Stimulated activated CD4-positive, alpha-beta T cell treated with anti-CD3 and anti-CD28 coated beads, Interleukin-15, amount 100 ng/mL, for 24 hours (primary cell): ENCODE measurements at regions not wholly inside any gene's neighbourhood (a gene's known extent, or its start where the extent isn't known, plus 50 kb on each side); places are given as distances from the start of the nearest gene placed in this dataset.

Experiments used
- DNase-seq: peaks from one replicate; pipeline ENCODE4 v3.0.0-alpha.2; 2020

DNA sequence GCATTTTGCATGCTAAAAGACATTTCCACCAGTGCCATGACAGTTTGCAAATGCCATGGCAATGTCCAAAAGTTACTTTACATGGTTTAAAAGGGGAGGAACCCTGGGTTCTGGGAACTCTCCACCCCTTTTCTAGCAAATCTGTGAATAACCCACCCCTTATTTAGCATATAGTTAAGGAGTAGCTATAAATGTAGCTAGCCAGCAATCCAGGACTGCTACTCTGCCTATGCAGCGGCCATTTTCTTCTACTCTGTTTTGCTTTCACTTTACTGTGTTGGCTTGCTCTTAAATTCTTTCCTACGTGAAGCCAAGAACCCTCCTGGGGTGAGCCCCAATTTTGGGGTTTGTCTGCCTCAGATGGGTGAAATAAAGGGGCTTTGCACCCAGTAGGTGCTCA, 141.0 kb downstream of the PTPN11 start:
- DNase-seq: no peak

DNA sequence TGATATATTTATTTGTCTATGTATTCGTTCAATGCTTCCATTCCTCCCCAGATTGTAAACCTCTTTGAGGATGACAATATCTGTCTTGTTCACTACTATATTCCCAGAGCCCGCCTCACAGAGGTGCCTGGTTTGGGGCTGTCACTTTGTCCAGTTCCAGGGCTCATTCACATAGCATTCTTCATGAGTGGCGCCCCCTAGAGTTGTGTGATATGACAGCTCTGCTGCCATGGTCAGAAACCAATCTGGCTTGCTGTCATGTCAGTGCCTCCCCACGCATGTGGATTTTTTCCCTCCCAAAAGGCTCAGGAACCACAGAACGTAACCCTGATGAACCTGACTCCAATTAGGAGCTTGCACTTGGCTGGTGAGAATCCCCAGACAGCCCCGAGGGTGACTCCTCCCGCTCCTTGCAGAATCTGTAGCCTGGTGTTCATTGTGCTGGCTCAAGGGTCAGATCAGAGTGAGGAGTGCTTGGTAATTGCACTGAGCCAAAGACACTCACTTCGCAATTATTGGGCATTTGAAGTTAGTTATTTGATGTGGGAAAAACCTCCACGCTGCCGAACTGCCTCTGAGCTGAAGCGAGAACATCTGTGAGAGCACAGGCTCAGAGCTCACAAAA, 145.5 kb downstream of the PTPN11 start:
- DNase-seq: peak; percentile 5

DNA sequence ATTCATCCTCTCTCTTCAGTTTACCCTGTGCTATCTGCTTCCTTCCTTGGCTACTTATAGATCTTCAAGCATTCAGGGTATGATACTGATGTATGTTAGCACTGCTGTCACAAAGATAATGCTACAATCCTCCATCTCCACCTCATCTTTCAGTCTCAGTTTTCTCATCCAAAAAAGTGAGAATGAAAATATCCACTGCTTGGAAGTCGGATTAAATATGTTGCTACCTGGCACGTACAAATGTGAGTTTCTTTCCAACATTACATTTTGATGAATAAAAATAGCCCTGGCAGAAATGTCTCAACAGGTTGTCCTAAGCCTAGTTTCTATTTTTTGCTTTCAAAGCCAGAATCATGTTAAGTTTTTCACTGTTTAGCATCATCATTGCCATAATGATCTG, 149.9 kb downstream of the PTPN11 start:
- DNase-seq: no peak

DNA sequence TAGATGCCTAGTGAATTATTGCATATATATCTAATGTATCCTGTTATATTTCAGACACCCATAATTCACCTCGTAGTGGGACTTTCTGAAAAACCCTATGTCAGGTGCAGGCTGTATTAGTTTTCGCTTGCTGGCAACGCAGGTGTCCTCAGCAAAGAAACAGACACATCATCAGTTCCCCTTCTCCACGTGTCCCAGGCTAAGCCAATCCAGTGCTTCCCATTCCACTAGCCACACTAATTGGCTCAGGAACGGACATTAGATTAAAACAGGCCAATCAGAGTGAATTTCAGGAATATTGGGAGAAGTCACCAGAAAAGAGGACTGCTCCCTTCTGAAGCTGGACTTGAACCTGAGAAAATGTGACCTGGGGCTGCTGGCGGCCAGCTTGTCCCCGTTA, 151.3 kb downstream of the PTPN11 start:
- no peak for DNase-seq

DNA sequence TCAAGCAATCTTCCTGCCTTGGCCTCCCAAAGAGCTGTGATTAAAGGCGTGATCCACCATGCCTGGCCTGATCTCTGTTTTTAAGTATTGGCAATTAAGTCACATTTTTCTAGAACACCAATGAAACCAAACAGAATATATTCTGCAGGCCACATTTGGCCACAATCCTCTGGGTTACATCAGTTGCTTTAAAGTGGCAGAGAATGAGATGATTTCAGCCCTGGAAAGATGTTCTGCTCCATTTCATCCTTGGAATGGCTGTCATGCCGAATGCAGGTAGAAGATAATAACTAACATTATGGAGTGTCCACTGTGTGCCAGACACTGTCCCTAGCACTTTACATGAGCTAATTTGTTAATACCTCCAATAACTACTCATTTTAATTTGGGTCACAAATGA, 154.4 kb downstream of the PTPN11 start:
- no peak for DNase-seq

DNA sequence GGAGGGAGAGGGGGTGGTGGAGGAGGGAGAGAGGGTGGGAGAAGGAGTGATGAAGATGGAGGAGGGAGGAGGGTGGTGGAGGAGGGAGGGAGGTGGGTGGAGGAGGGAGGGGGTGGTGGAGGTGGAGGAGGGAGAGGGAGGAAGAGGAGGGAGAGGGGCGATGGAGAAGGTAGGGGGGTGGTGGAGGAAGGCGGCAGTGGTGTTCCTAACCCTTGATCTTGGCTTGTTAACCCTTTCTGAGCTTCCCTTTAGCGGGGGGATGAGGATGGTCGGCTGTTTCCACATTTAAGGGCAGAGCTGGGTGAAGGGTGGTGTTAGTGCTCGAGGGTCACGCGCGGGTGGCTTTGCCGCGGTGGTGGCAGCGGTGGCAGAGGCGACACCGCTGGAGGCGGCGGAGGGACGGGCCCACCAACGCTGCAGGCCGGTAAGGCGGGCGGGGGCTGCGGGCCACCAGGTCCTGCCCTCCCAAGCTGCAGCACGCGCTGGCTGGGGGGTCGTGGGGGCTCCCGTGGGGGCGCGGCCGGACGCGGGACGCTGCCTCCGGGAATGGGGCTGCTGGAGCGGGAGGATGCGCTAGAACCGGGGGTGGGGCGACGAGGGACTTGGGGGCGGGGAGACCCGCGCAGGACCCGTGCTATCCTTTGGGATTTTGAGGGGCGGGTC, 156.3 kb downstream of the PTPN11 start:
- DNase-seq: no peak

DNA sequence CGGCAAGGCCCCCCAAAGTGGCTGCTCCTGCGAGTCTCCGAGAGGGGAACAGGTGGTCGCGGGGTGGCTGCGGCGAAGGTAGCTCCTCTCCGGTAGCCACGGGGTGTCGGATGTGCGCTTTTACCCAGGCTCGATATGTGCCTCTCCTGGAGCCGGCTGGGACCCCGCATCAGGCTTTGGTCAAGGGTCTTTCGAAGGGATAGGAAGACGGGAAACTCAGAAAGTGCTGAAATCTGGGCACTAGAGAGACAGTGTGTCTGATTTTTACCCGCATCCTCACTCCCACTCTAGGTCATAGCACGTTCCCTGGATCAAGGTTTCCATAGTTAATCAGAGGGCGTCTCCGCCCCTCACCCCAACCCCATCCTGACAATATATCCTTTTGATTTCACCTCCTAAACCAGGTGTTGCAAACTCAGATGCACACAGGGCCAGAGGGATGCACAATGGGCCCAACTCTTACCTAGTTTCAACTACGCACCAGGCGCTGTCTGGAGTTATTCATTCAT, 156.9 kb downstream of the PTPN11 start:
- DNase-seq: no peak

DNA sequence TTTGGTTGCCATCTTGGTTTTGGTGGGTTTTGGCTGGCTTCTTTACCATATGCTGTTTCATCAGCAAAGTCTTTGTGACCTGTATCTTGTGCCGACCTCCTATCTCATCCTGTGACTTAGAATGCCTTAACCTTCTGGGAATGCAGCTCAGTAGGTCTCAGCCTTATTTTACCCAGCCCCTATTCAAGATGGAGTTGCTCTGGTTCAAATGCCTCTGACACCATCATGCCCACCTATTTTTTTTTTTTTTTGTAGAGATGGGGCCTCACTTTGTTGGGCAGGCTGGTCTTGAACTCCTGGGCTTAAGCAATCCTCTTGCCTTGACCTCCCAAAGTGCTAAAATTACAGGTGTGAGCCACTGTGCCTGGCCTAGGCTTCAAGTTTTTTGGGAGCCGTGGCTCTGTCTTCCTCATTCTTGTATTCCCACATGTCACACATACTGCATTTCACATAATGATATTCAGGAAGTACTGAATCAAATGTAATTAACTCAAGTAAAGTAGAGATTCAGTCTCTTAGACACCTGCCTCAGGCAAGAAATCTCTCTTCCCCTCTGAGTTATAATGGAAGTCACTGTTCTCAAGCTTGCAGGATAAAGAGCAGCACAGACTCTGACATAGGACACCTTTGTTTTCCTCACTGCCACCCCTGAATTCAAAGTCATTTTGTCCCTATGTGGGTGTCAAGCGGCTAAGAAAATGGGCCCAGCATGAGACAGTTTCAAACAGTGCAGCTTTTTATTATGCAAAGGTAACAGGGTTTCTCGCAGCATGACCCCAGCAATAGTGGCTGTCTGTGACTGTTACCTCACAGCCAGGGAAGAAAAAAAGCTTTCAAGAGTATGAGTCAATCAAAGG, 159.0 kb downstream of the PTPN11 start:
- no peak for DNase-seq

DNA sequence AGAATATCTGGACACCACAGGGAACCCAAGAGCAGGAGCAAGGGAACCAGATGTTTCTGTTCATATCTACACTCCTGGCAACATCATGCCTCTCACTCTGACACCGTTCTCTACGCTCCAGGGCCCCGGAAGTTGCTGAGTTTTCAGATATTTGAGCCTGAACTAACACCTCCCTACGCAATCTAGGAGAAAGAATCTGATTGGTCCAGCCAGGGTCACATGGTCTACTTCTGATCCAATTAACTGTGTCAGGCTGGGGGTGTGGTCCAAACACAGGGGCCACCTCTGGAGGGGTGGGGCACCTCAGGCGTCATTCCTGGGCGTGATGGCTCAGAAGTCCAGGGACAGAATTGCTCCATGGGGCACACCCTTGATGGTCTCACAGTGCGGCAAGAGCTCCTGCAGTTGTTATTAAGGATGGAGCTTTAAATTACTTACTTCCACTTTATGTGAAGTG, 165.5 kb downstream of the PTPN11 start:
- DNase-seq: no peak

DNA sequence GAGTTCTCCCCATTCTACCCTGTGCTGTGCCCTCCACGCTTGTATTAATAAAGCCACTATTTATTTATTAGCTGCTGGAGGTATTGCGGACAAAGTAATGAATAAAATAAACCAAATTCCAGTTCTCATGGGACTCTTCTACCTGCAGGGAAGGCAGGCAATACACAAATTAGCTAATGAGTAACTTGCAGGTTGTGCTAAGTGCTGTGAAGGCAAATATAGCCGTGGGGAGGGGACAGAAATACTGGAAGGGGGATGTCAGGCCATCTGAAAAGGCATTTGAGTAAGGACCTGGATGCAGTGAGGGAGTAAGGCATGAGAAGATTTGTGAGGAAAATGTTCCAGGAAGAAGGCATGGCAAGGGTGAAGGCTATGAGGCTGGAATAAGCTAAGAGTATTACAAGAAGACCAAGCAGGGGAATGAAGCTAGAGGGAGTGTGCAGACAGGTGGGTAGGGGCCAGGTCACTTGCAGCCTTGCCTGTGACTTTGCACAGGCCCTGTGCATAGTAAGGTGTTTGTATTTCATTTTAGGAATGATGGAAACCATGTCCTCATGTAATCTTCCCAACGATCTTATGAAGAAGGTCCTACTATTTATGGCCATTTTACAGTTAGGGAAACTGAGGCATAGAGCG, 167.5 kb downstream of the PTPN11 start:
- no peak for DNase-seq

DNA sequence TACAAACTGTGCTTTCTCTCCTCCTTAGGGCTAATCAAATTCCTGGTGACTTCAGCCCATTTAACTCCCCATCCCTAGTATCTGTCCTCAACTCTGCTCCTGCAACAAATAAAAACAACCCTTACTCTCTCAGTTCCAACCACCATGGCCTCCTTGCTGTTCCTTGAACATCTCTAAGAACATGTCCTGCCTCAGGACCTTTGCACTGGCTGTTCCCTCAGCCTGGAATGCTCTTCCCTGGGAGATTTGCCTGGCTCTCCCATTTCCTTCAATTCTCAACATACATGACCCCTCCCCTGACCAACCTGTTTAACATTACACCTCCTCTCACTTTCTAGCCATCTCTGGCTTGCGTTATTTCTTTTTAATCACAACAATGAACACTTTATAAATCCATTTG, 170.5 kb downstream of the PTPN11 start:
- DNase-seq: no peak

DNA sequence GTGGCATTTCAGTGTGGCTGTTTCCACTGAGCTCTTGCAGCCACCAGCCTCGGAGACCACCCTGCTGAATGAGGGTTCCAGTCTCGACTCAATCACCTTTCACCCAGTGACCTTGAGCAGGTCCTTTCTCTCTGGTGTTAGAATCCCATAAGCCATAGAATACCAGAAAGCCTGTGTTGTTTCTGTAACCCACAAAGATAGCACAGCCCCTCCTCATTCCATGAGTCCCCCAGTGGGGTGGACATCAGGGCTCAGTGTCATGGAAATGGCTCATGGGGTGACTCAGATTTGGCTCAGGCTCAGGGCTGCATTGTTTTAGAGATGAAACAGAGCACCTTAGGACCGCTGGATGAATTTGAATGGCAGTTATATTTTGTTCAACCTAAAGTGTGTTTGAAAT, 171.5 kb downstream of the PTPN11 start:
- DNase-seq: no peak

DNA sequence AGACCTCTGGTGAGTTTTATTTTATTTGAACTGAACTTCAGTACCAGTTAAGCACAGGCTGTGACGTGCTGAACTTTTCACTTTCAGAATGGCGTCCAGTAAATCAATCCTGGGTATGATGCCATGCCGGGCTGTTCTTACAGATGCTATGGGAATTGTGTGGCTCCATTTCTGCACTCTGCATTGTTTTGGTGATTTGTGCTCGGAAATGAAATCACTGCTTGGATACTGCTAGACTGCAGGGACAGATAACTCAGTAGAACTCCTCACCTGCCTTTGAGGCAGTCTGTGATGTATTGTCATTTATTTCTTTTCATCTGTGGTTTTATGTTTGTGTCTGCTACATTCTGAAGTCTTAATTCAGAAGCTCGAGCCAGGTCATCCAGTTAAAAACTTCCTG, 172.7 kb downstream of the PTPN11 start:
- DNase-seq: no peak

DNA sequence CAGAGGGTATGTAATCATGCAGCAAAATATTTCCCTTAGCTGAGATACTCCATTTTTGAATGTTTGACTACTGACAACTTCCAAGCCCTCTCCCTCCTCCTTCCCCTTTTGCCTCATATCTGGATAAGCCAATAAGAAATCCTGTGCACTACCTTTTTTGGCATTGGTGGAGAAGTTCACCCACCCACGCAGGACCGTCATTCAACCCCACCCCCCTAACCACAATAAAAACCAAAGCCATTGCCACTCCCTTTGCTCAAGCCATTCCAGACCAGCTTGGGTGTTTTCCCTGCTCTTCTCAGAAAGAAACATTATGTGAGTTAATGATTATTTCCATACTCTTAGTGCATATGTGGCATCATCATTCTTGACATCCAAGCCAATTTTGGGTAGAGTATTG, 176.7 kb downstream of the PTPN11 start:
- DNase-seq: no peak

DNA sequence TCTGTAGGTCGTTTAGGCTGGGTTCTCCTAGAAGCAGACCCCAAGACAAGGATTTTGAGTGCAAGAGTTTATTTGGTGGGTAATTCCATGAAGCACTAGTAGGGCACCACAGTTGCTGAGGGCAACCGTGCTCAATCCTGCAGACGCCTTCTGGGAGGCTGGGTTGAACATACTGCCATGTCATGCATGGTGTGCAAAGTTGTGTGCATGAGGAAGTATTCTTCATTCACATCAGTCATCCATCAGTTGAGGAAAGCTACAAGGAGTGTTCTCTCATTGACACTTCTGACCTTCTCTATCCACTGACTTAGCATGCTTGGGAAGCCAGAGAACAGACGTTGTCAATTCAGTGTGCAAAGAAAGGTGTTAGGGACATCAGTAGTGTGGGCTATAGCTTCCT, 179.2 kb downstream of the PTPN11 start:
- no peak for DNase-seq

DNA sequence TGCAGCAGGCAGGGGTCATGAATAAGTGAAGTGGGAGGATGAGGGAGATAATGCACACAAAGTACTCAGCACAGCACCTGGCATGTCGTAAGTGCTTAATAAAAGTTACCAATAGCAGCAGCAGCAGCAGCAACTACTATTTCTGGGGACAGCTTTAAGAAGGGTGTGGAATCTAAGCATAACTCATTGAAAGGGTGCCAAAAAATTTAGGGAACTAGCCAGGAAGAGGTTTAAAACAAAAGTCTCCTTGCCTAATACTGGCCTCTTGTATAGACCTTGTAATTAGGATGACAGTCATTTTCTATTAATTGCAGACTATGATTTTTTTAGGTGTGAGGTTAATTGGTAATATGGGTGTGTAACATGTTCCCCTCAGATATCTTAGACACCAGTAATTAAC, 179.9 kb downstream of the PTPN11 start:
- no peak for DNase-seq

DNA sequence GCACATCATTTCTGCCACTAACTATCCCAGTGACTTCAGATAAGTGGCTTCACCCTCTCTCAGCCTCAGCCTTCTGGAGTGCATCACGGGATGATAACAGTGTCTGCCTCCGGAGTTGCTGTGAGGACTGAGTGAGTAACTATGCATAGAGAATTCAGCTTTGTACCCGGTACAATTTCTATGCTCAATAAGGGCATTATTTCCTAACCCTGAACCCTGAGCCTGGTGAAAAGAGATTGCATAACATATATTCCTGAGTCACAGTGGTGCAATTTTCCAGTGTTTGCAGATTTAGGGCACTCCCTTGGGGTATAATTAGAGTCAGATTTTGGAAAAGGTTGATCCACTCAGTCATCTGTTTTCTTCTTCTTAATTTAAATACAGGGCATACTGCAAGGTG, 181.1 kb downstream of the PTPN11 start:
- DNase-seq: no peak

DNA sequence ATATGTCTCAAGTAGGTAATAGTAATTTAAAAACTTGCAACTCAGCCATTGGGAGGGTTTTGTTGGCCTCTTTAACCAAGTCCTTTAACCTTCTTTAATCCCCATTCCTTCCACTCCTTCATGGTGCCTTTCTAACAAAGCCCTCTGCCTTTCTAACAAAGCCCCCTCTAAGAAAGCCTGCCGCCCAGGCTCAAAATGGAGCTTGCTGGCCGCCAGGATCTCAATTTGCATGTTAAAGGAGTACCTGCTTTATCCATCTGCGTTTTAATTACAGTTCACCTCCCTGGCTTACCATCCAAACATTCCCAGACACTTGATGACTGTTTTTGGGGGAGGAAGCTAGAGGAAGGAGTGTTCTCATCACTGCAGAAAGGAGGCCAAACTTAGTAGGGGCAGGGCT, 183.4 kb downstream of the PTPN11 start:
- DNase-seq: no peak

DNA sequence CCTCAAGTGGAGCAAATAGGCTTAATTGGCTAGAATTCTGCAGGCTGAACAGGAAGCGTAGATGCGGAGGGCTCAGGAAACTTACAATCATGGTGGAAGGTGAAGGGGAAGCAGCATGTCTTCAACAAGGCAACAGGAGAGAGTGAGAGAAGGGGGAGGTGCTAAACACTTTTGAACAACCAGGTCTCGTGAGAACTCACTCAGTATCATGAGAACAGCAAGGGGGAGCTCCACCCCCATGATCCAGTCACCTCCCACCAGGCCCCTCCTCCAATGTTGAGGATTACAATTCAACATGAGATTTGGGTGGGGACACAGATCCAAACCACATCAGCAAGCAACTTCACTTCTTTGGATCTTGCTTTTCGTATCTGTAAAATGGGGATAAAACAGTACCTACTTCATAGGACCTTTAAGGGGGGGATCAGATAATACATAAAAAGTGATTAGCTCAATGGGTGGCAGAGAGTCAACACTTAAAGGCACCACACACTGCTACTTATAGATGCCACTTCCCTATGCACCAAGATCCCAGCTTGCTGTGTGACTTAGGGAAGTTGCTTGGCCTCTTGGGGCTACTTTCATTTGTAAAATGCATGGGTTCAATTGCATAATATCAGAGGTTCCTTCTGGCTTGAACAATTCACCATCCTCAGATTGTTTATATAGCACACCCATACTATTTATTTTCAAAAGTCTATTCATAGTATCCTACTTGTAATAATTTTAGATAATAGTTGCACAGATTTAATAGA, 184.8 kb upstream of the RPH3A start:
- no peak for DNase-seq

DNA sequence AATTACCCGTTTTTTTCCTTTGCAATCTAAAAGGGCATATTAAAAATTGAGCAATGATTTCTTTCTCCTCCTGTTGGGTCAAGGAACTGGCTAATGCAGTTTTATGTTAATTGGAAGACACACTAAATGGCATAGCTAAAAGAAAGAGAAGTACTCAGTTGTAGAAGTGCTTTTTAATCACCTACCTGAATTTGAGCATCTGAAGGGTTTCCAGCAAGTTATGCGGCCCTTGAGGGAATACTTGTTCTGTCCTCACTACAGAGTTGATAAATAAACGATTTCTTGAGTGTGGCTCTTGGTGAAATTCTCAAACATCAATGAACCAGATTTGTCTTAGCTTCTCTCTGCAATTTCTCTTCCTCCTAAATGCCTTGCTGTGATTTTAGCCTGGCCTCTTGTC, 184.1 kb upstream of the RPH3A start:
- no peak for DNase-seq

DNA sequence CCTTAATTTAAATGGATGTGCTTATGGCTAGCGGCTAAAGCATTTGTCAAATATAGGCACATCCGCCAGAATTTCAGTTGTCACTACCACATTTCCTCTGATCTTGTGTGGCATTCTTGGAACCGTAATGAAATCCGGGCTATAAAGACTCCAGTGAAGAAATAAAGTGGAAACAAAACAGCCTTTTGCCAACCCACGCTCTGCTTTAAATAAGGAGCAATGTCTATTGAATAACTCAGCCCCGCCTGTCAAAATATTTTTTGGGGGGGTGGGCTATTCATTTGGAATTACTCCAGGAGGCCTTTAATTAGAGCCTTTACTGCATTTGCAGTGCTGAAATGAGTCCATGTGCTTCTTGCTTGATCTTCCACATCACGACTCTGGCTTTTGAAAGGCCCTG, 179.6 kb upstream of the RPH3A start:
- DNase-seq: no peak

DNA sequence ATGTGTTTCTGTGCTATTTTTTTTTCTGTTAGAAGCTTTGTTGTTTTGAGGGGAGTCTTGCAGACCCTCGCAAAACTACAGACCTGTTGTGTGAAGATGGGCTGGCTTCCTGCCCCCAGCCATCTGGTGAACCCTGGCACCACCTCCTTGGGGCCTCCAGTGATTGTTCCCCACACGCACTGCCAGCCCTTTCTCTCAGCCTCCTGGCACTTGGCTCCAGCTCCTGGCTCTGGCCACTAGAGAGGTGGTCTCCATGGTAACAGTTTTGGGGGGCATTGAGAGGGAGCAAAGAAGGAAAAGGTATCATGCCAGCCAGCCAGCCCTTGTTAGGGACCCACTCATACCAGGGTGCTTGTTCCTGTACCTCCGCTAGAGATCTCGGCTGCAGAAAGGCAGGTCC, 176.4 kb upstream of the RPH3A start:
- DNase-seq: no peak
